VCaP (cell line): ENCODE measurements at regions not wholly inside any gene's neighbourhood (a gene's known extent, or its start where the extent isn't known, plus 50 kb on each side); places are given as distances from the start of the nearest gene placed in this dataset.

Experiments used
- H3K27ac ChIP-seq: fragments of 450-650 bp; 2 replicates; pipeline ENCODE4 v1.5.1; 2017
- CTCF ChIP-seq: fragments of 450-650 bp; conservative IDR thresholded peaks from 2 replicates; pipeline ENCODE4 v1.5.1; 2017; ENCODE audit warnings: mild to moderate bottlenecking, moderate library complexity

GRCh38 chr4:104896660-104897645 is 249.7 kb upstream of the TET2 start:
- H3K27ac ChIP-seq: no peak overlapping the region
- TF ChIP-seq CTCF: no peak

GRCh38 chr4:104899863-104900262 is 246.8 kb upstream of the TET2 start:
- H3K27ac ChIP-seq: no peak overlapping the region
- TF ChIP-seq CTCF: no peak

- H3K27ac ChIP-seq: no peak overlapping the region
- TF ChIP-seq CTCF: peak; percentile 39
Measured at GRCh38 chr4:104901438-104901837, 245.2 kb upstream of the TET2 start.

DNA sequence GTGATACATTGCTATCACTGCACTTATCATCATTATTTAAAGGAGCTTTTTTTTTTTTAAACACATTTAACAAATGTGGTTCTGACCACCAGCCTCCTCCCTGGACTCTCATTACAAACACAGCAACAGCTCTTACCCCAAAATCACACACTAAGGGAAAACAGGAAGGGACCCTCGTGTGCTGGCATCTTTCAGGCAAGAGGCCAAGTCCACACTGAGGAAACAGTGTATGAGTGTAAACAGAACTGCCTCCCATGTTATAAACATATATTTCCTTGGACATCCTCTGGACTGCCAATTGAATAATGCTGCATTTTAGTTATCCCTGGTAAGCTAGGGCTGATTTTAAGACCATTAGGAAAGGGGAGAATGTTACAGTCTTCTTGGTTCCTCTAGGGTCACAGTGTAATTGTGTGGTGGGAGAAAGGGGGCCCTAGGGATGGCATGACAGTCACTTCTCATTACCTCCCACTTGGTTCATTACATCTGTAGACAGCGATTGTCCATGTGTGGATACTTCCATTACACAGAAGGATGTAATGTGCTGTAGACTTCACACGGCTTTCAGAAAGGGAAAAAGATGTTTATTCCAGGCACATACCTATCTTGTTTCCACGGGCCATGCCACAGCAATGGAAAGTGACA is 244.6 kb upstream of the TET2 start:
- no peak for TF ChIP-seq CTCF

GRCh38 chr4:104905065-104905464 is 241.6 kb upstream of the TET2 start:
- no peak overlapping the region for H3K27ac ChIP-seq
- no peak for TF ChIP-seq CTCF

More for the DNA sequence above, 244.6 kb upstream of the TET2 start:
- no peak overlapping the region for H3K27ac ChIP-seq

- no peak for TF ChIP-seq CTCF
- no peak overlapping the region for H3K27ac ChIP-seq
Measured at GRCh38 chr4:104905546-104905945, 241.1 kb upstream of the TET2 start.

DNA sequence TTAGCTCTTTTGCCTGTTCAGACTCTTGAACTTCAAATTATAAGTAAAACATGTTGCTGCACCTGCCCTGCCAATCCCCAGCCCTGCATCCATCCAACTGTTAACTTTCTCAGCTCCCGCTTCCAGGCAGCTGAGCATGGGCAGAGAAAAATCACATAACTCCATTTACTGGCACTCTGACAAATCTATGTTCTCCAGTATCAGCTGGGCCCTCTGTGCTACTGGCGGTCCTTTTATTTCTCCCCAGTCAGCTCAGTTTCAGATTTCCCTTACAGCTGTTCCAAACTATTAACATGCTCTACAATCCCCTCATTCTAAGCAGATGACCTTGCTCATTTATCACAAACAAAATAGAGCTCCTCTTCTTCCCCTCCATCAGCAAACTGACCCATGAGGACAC is 240.4 kb upstream of the TET2 start:
- no peak overlapping the region for H3K27ac ChIP-seq
- TF ChIP-seq CTCF: no peak
